ENCODE measurements at regions not wholly inside any gene's neighbourhood (a gene's known extent, or its start where the extent isn't known, plus 50 kb on each side); places are given as distances from the start of the nearest gene placed in this dataset.

GRCh38 chr6:85252085-85252484 is 197.8 kb upstream of the NT5E start:
- Mint-ChIP-seq H3K4me1 (no peaks in the 10 kb centered on the region), H3K27me3 (peaks cover 3 to 9% of the 10 kb centered on the region in 2 donors), H3K9me3 (peaks cover 3 to 16% (median 10%) of the 10 kb centered on the region in 5 donors), H3K36me3 (no peaks in the 10 kb centered on the region), H3K27ac (no peak overlapping the region), H3K4me3 (no peak overlapping the region)
- DNase-seq, result no peak
- no peak overlapping the region for H3K4me3 ChIP-seq (ENCODE audit: low read length)
- ChIA-PET POLR2A (no interaction called here), CTCF (no interaction called here)
- no peaks in the 10 kb centered on the region for H3K9me3 ChIP-seq (ENCODE audit: low read length)
- no peaks in the 10 kb centered on the region for H3K27me3 ChIP-seq (ENCODE audit: insufficient read depth, low read length, poor library complexity, severe bottlenecking)
- no peaks in the 10 kb centered on the region for H3K36me3 ChIP-seq (ENCODE audit: insufficient read depth, low read length)
- no peak overlapping the region for H3K27ac ChIP-seq (ENCODE audit: low read depth, low read length)
- H3K4me1 ChIP-seq (ENCODE audit: insufficient read depth, low read length), result no peaks in the 10 kb centered on the region

- no peak overlapping the region for H3K27ac ChIP-seq (ENCODE audit: low read depth, low read length)
- no peaks in the 10 kb centered on the region for H3K4me1 ChIP-seq (ENCODE audit: insufficient read depth, low read length)
- CTCF ChIA-PET, result no interaction called here
- H3K36me3 ChIP-seq (ENCODE audit: insufficient read depth, low read length), result no peaks in the 10 kb centered on the region
- H3K4me3 ChIP-seq (ENCODE audit: low read length), result no peak overlapping the region
- H3K9me3 Mint-ChIP-seq, result peaks cover 4 to 16% (median 10%) of the 10 kb centered on the region in 5 donors
- H3K4me1 Mint-ChIP-seq, result no peaks in the 10 kb centered on the region
- H3K27ac Mint-ChIP-seq, result no peak overlapping the region
- H3K36me3 Mint-ChIP-seq, result no peaks in the 10 kb centered on the region
- H3K27me3 Mint-ChIP-seq, result peaks cover 3 to 9% of the 10 kb centered on the region in 2 donors
- DNase-seq, result no peak
- H3K9me3 ChIP-seq (ENCODE audit: low read length), result no peaks in the 10 kb centered on the region
- H3K4me3 Mint-ChIP-seq, result no peak overlapping the region
- POLR2A ChIA-PET, result no interaction called here
- H3K27me3 ChIP-seq (ENCODE audit: insufficient read depth, low read length, poor library complexity, severe bottlenecking), result no peaks in the 10 kb centered on the region
Observed at GRCh38 chr6:85251300-85251699, 198.6 kb upstream of the NT5E start.

- Histone ChIP-seq H3K36me3 (ENCODE audit: insufficient read depth, low read length) (no peaks in the 10 kb centered on the region), H3K4me1 (ENCODE audit: insufficient read depth, low read length) (no peaks in the 10 kb centered on the region), H3K4me3 (ENCODE audit: low read length) (no peak overlapping the region), H3K27me3 (ENCODE audit: insufficient read depth, low read length, poor library complexity, severe bottlenecking) (no peaks in the 10 kb centered on the region), H3K27ac (ENCODE audit: low read depth, low read length) (no peak overlapping the region), H3K9me3 (ENCODE audit: low read length) (no peaks in the 10 kb centered on the region)
- peaks cover 0 to 9% of the 10 kb centered on the region in 2 donors for H3K27me3 Mint-ChIP-seq
- no peak overlapping the region for H3K27ac Mint-ChIP-seq
- H3K4me3 Mint-ChIP-seq, result no peak overlapping the region
- no peaks in the 10 kb centered on the region for H3K4me1 Mint-ChIP-seq
- no peaks in the 10 kb centered on the region for H3K36me3 Mint-ChIP-seq
- ChIA-PET CTCF (no interaction called here), POLR2A (no interaction called here)
- DNase-seq, result no peak
- peaks cover 4 to 16% (median 10%) of the 10 kb centered on the region in 5 donors for H3K9me3 Mint-ChIP-seq
Observed at GRCh38 chr6:85250586-85251220, 199.2 kb upstream of the NT5E start.

- Histone ChIP-seq H3K9me3 (ENCODE audit: low read length) (no peaks in the 10 kb centered on the region), H3K36me3 (ENCODE audit: insufficient read depth, low read length) (no peaks in the 10 kb centered on the region), H3K4me1 (ENCODE audit: insufficient read depth, low read length) (no peaks in the 10 kb centered on the region), H3K4me3 (ENCODE audit: low read length) (no peak overlapping the region), H3K27me3 (ENCODE audit: insufficient read depth, low read length, poor library complexity, severe bottlenecking) (no peaks in the 10 kb centered on the region), H3K27ac (ENCODE audit: low read depth, low read length) (no peak overlapping the region)
- no peaks in the 10 kb centered on the region for H3K4me1 Mint-ChIP-seq
- H3K4me3 Mint-ChIP-seq, result no peak overlapping the region
- no peak overlapping the region for H3K27ac Mint-ChIP-seq
- no peaks in the 10 kb centered on the region for H3K36me3 Mint-ChIP-seq
- ChIA-PET POLR2A (no interaction called here), CTCF (no interaction called here)
- DNase-seq, result no peak
- no peaks in the 10 kb centered on the region for H3K27me3 Mint-ChIP-seq
- peaks cover 0 to 9% (median 4%) of the 10 kb centered on the region in 5 donors for H3K9me3 Mint-ChIP-seq
Observed at GRCh38 chr6:85245004-85245403, 204.9 kb upstream of the NT5E start.

- POLR2A ChIA-PET, result no interaction called here
- no peaks in the 10 kb centered on the region for H3K27me3 Mint-ChIP-seq
- no peaks in the 10 kb centered on the region for H3K27me3 ChIP-seq (ENCODE audit: insufficient read depth, low read length, poor library complexity, severe bottlenecking)
- CTCF ChIA-PET, result no interaction called here
- DNase-seq, result no peak
- H3K4me1 ChIP-seq (ENCODE audit: insufficient read depth, low read length), result no peaks in the 10 kb centered on the region
- H3K27ac Mint-ChIP-seq, result no peak overlapping the region
- no peaks in the 10 kb centered on the region for H3K4me1 Mint-ChIP-seq
- no peaks in the 10 kb centered on the region for H3K9me3 ChIP-seq (ENCODE audit: low read length)
- no peaks in the 10 kb centered on the region for H3K36me3 ChIP-seq (ENCODE audit: insufficient read depth, low read length)
- H3K36me3 Mint-ChIP-seq, result peaks cover 0 to 2% (median 0%) of the 10 kb centered on the region in 3 donors
- peaks cover 0 to 1% (median 0%) of the 10 kb centered on the region in 5 donors for H3K9me3 Mint-ChIP-seq
- no peak overlapping the region for H3K4me3 Mint-ChIP-seq
- H3K4me3 ChIP-seq (ENCODE audit: low read length), result no peak overlapping the region
- H3K27ac ChIP-seq (ENCODE audit: low read depth, low read length), result no peak overlapping the region
Observed at GRCh38 chr6:85241498-85242052, 208.3 kb upstream of the NT5E start.

GRCh38 chr6:85240787-85241385 is 209.0 kb upstream of the NT5E start:
- no peak overlapping the region for H3K4me3 Mint-ChIP-seq
- Histone ChIP-seq H3K27ac (ENCODE audit: low read depth, low read length) (no peak overlapping the region), H3K27me3 (ENCODE audit: insufficient read depth, low read length, poor library complexity, severe bottlenecking) (no peaks in the 10 kb centered on the region), H3K9me3 (ENCODE audit: low read length) (no peaks in the 10 kb centered on the region), H3K4me3 (ENCODE audit: low read length) (no peak overlapping the region), H3K36me3 (ENCODE audit: insufficient read depth, low read length) (no peaks in the 10 kb centered on the region), H3K4me1 (ENCODE audit: insufficient read depth, low read length) (no peaks in the 10 kb centered on the region)
- H3K9me3 Mint-ChIP-seq, result no peaks in the 10 kb centered on the region
- ChIA-PET POLR2A (no interaction called here), CTCF (no interaction called here)
- H3K36me3 Mint-ChIP-seq, result peaks cover 0 to 2% (median 0%) of the 10 kb centered on the region in 3 donors
- DNase-seq, result no peak
- H3K27ac Mint-ChIP-seq, result no peak overlapping the region
- H3K27me3 Mint-ChIP-seq, result no peaks in the 10 kb centered on the region
- no peaks in the 10 kb centered on the region for H3K4me1 Mint-ChIP-seq

- Histone ChIP-seq H3K27ac (ENCODE audit: low read depth, low read length) (no peak overlapping the region), H3K27me3 (ENCODE audit: insufficient read depth, low read length, poor library complexity, severe bottlenecking) (no peaks in the 10 kb centered on the region), H3K4me1 (ENCODE audit: insufficient read depth, low read length) (no peaks in the 10 kb centered on the region), H3K36me3 (ENCODE audit: insufficient read depth, low read length) (no peaks in the 10 kb centered on the region), H3K4me3 (ENCODE audit: low read length) (no peak overlapping the region), H3K9me3 (ENCODE audit: low read length) (no peaks in the 10 kb centered on the region)
- Mint-ChIP-seq H3K4me1 (no peaks in the 10 kb centered on the region), H3K36me3 (peaks cover 0 to 2% (median 0%) of the 10 kb centered on the region in 3 donors), H3K9me3 (no peaks in the 10 kb centered on the region), H3K4me3 (no peak overlapping the region), H3K27ac (no peak overlapping the region), H3K27me3 (peaks cover 0 to 2% of the 10 kb centered on the region in 2 donors)
- ChIA-PET CTCF (no interaction called here), POLR2A (no interaction called here)
- no peak for DNase-seq
Observed at GRCh38 chr6:85237478-85237877, 212.4 kb upstream of the NT5E start.

GRCh38 chr6:85236636-85237035 is 213.2 kb upstream of the NT5E start:
- Histone ChIP-seq H3K27me3 (ENCODE audit: insufficient read depth, low read length, poor library complexity, severe bottlenecking) (no peaks in the 10 kb centered on the region), H3K36me3 (ENCODE audit: insufficient read depth, low read length) (no peaks in the 10 kb centered on the region), H3K9me3 (ENCODE audit: low read length) (no peaks in the 10 kb centered on the region), H3K4me3 (ENCODE audit: low read length) (no peak overlapping the region), H3K4me1 (ENCODE audit: insufficient read depth, low read length) (no peaks in the 10 kb centered on the region), H3K27ac (ENCODE audit: low read depth, low read length) (no peak overlapping the region)
- H3K27ac Mint-ChIP-seq, result no peak overlapping the region
- H3K9me3 Mint-ChIP-seq, result no peaks in the 10 kb centered on the region
- H3K4me3 Mint-ChIP-seq, result no peak overlapping the region
- H3K27me3 Mint-ChIP-seq, result peaks cover 0 to 2% of the 10 kb centered on the region in 2 donors
- POLR2A ChIA-PET, result no interaction called here
- CTCF ChIA-PET, result no interaction called here
- no peak for DNase-seq
- H3K36me3 Mint-ChIP-seq, result peaks cover 0 to 2% (median 0%) of the 10 kb centered on the region in 3 donors
- H3K4me1 Mint-ChIP-seq, result no peaks in the 10 kb centered on the region

All from CD8-positive, alpha-beta memory T cell (primary cell).